AG09319 (cell line): ENCODE measurements at regions not wholly inside any gene's neighbourhood (a gene's known extent, or its start where the extent isn't known, plus 50 kb on each side); places are given as distances from the start of the nearest gene placed in this dataset.

Experiments used
- DNase-seq: peaks from one replicate; pipeline ENCODE4 v3.0.0-alpha.2; 2010; ENCODE audit warnings: low read depth; ENCODE audit errors: extremely low read depth
- TF ChIP-seq, protein P1 (sequence below): IDR thresholded peaks from 2 replicates; pipeline ENCODE4 v1.5.1; 2011; ENCODE audit warnings: low read depth, mild to moderate bottlenecking, inconsistent platforms, low read length, moderate library complexity

DNA sequence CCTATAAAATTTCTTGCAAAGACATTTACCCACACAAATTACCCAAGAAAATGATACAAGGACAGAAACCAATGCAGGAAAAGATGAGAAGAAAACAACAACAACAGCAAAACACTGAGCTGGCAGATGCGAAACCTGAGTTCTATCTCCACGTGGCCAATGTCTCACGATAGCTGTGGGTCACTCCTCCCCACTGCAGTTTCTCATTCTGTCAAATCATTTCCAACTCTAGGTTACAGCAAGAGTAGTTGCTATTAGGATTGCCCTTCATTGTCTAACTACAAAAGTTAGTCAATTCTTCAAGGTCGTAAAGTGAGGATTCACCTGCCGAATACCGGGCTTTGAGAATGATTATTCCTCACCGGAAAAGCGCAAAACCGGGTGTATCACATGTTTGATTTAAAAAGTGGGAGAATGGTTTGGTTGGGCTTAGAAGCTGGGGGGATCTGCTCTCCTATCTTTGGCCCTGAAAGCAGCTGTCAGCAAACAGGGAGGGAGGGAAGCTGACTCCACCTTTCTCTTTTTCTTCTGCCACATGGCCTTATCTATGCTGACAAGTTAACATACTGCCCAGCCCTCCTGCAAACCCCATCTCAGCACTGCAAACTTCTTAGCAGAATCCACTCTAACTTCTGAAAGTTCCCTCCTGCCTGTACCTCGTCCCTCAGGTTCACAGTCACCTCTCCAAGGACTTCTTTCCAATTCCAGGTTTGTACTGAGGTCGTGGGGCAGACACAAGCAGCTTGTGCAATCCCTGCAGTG, 473.0 kb downstream of the SOX11 start:
- TF ChIP-seq, protein P1, sequence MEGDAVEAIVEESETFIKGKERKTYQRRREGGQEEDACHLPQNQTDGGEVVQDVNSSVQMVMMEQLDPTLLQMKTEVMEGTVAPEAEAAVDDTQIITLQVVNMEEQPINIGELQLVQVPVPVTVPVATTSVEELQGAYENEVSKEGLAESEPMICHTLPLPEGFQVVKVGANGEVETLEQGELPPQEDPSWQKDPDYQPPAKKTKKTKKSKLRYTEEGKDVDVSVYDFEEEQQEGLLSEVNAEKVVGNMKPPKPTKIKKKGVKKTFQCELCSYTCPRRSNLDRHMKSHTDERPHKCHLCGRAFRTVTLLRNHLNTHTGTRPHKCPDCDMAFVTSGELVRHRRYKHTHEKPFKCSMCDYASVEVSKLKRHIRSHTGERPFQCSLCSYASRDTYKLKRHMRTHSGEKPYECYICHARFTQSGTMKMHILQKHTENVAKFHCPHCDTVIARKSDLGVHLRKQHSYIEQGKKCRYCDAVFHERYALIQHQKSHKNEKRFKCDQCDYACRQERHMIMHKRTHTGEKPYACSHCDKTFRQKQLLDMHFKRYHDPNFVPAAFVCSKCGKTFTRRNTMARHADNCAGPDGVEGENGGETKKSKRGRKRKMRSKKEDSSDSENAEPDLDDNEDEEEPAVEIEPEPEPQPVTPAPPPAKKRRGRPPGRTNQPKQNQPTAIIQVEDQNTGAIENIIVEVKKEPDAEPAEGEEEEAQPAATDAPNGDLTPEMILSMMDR = no peak
- DNase-seq = no peak

DNA sequence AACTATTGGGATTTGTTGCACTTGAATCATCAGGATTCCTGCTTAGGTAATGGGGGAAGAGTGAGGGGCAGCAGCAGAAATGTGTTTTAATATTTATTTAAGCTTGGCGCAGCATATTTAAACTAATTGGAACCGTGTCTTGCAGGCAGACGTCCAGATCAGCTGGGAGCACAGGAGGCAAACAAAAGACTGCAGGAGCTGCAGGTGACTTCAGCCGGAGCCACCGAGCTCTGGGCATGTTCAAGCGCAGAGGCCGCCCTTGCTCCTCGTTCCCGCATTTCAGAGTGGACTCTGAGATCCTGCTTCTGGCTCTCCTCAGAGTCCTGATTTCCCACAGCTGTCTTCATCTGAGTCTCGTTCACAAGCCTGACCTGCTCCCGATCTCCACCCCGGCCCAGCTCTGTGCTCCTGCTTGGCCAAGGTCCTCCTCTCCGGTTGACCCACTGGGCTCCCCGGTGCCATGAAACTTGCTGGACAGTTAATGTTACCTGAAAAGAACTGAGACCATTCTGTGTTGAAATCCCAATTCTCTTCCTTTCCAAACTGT, 475.5 kb downstream of the SOX11 start:
- DNase-seq = no peak
- TF ChIP-seq, protein P1 = no peak

DNA sequence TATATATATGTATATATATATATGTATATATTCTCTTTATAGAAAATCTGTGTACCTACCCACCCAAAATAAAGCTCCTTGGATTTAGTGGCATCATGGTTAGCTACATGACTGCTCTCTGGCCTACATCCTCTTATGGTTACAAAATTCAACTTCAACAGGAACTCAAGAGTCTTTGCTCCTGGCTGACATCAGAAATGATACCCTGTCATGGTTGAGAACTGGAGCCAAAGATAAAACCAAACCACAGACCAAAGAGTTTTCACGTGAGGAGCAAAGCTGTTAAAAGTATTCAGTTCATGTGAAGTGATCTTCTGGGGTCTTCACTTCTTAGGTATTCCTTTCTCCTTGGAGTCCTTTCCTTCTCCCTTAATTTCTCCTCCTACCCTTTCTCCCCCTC, 476.3 kb downstream of the SOX11 start:
- TF ChIP-seq, protein P1 = no peak
- DNase-seq = no peak

DNA sequence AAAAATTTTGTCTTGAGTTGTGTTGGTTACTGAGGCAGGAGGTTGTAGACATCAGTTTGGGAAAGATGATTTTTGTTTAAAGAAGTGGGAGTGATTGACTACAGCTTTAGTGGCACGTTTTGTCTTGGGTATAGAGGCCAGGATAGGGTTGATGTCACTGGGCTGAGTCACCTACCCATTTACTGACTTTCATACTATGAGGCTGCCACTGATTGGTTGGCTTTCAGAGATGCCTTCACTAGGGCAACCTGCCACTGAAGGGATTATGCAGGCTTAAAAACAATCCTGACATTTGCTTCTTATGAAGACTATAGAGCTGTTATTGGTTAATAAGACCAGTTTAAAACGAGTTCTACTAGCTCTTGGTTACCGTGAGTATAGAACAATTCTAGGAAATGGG, 479.1 kb downstream of the SOX11 start:
- TF ChIP-seq, protein P1 = no peak
- no peak for DNase-seq

DNA sequence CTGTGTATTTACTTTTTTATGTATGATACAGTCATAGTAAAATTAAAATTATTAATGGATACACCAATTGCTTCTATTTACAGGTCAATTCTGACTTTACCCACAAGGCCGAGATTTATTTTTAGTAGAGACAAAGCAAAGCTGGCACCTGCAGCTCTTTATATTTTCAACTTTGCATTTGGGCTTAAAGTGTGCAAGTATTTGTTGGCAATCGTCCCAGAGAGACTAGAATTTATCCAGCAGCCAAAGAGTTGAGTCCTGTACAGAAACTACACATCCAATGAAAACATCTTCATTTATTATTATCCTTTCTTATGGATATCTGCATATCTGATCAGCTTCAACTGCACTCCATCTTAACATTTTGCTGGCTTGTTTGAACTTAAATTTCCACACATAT, 485.6 kb downstream of the SOX11 start:
- no peak for DNase-seq
- TF ChIP-seq, protein P1 = no peak

DNA sequence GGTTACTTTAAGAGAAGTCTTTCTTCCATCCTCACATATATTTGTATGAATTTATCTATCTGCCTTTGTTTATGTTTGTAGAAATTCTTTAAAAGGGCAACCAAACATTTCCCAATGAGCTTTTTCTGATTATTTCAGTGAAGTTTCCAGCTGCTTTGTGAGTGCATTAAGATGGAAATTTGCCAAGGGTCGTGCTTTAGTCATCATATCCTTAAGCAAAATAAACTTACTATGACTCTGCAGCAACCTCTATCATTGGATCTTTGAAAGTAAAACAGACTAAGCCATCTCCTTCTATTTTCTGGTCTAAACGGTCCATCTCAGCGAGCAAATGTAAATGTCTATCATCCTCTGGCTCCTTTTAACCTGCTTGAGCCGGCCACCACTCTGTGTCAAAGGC, 489.3 kb downstream of the SOX11 start:
- no peak for DNase-seq
- TF ChIP-seq, protein P1 = no peak

DNA sequence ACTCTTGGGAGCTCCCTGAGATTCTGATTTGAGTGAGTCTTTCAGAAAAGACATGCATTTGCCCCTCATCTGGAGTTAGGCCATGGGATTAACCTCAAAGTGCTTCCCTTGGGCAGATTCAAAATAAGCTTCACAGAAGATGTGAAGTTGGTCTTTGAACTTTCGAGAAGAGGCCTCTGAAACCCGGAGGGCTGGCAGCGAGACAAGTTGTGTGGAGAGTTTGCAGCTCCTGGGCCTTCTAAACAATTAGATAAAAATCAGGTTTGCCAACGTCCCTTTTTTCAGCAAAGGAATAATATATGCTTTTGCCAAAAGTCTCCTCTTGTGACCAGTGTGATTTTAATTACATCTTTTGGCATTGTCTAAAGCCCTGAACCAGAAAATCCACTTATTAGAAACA, 489.7 kb downstream of the SOX11 start:
- DNase-seq = no peak
- TF ChIP-seq, protein P1 = no peak
